ENCODE measurements at regions not wholly inside any gene's neighbourhood (a gene's known extent, or its start where the extent isn't known, plus 50 kb on each side); places are given as distances from the start of the nearest gene placed in this dataset.

DNA sequence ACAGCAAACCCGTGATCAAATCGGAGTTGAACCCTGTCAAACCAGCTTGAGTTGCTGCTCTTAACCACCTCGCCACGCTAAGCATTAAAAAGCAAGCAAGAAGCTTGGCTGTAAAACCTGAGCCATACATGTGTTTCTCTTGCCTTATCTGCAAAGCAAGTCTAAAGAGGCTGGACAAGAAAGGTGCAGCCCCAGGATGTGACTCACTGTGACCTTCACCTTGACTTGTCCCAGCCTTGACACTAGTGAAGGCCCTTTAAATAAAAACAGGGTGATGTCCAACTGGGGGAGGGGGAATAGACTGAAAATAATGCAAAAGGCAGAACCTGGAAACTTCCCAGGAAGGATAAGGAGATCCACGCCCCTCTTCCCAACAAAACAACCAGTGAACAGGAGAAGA, 127.6 kb upstream of the NPAS2 start:
- no peak overlapping the region for H3K4me3 ChIP-seq (ENCODE audit: low read length)
- DNase-seq (ENCODE audit: low read depth), result no peak
- TF ChIP-seq, protein P1, sequence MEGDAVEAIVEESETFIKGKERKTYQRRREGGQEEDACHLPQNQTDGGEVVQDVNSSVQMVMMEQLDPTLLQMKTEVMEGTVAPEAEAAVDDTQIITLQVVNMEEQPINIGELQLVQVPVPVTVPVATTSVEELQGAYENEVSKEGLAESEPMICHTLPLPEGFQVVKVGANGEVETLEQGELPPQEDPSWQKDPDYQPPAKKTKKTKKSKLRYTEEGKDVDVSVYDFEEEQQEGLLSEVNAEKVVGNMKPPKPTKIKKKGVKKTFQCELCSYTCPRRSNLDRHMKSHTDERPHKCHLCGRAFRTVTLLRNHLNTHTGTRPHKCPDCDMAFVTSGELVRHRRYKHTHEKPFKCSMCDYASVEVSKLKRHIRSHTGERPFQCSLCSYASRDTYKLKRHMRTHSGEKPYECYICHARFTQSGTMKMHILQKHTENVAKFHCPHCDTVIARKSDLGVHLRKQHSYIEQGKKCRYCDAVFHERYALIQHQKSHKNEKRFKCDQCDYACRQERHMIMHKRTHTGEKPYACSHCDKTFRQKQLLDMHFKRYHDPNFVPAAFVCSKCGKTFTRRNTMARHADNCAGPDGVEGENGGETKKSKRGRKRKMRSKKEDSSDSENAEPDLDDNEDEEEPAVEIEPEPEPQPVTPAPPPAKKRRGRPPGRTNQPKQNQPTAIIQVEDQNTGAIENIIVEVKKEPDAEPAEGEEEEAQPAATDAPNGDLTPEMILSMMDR (conservative IDR thresholded peaks at IDR 0.05; ENCODE audit: low read depth, low read length), result no peak

DNA sequence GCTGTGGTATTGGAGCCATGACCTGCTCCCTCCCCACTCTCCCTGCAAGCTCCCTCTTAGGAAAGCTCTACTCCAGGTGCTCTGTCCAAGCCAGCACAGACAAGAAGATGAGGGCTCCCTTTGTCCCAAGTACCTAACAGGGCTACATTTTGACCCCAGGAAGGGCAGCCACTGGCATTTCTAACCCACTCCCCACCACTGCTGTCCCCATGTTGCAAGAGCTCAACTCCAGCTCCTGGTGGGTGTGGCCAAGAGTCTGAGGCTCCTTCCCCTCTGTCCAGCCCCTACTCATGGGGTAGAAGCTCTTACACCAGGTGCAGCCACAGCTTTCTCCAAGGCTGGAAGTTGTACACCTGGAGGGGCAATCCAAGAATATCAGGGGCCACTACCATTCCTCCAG, 127.0 kb upstream of the NPAS2 start:
- TF ChIP-seq, protein P1 (conservative IDR thresholded peaks at IDR 0.05; ENCODE audit: low read depth, low read length), result no peak
- no peak for DNase-seq (ENCODE audit: low read depth)

DNA sequence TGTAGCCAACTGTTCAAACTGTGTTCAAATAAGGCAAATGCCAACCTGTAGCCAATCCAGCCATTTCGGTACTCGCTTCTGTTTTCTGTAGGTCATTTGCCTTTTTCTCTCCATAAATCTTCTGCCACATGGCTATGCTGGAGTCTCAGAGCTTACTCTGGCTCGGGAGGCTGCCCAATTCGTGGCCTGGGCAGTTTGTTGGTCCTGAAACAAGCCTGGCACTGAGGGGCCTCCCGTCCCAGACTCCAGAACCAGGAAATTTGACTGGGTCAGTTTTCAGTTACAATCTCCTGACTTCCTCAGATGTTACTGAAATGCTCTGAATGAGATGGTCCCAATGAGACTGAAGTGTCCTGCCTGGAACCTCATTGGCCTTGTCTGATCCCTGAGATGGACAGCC, 120.8 kb upstream of the NPAS2 start:
- DNase-seq (ENCODE audit: low read depth), result no peak
- H3K4me3 ChIP-seq (ENCODE audit: low read length), result no peak overlapping the region
- TF ChIP-seq, protein P1 (conservative IDR thresholded peaks at IDR 0.05; ENCODE audit: low read depth, low read length), result no peak

More for the DNA sequence above, 127.0 kb upstream of the NPAS2 start:
- no peak overlapping the region for H3K4me3 ChIP-seq (ENCODE audit: low read length)

DNA sequence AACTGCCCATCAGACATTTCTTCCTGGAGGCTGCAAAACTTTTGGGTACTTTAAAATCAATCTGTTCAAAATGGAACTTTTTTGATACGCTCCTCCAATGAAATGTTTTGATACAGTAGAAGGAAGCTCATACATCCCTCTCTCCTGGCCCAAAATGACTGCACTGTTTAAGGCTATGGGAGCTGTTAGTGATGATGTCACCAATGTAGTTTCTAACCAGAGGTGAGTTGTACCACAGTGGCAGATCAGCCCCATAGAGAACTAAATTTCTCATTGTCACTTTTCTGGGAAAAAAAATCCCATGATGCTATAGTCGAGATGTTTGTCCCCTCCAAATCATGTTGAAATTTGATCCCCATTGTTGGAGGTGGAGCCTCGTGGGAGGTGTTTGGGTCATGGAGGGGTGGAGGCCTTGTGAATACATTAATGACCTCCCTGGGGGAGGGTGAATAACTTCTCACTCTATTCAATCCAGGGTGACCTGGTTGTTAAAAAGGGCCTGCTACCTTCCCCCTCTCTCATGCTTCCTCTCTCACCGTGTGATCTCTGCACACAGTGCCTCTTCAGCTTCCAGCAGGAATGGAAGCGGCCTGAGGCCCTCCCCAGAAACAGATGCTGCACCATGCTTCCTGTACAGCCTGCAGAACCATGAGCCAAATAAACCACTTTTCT, 117.4 kb upstream of the NPAS2 start:
- TF ChIP-seq, protein P1 (conservative IDR thresholded peaks at IDR 0.05; ENCODE audit: low read depth, low read length), result no peak
- DNase-seq (ENCODE audit: low read depth), result no peak
- H3K4me3 ChIP-seq (ENCODE audit: low read length), result no peak overlapping the region

DNA sequence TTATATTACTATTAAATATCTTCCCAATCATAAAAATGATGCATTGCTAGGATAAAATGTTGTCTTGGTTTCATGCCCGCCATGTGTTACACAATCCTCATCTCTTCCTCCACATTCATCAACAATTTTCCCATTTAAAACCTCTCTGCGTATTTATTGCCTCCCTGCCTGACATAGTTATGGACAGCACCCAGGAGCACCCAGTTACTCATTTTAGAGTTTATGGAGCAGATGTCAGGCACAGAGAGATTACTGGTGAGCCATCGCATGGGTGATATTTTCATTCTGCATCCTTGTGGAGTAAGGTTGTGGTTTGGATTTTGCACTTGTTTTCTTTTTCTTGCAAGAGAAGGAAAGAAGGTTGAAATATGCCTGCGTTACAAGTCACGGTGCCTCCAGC, 116.7 kb upstream of the NPAS2 start:
- no peak overlapping the region for H3K4me3 ChIP-seq (ENCODE audit: low read length)
- DNase-seq (ENCODE audit: low read depth), result no peak
- TF ChIP-seq, protein P1 (conservative IDR thresholded peaks at IDR 0.05; ENCODE audit: low read depth, low read length), result no peak

DNA sequence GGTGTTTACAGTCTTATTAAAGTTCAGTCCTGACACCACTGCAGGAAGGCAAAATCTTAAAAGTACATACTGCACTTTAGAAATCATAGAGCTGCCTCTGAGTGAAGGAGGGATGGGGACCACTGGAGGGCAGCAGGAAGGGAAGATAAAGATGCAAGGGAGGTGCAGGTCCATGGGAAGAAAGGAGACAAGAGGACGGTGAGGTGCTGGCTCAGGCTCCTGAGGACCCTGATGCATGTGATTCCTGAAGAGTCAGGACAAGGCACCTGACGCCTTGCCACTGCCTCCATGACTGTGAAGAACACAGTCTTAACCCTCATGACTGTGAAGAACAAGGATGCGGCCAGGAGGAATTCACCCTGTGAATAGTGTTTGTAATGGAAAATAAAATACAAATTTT, 116.2 kb upstream of the NPAS2 start:
- H3K4me3 ChIP-seq (ENCODE audit: low read length), result no peak overlapping the region
- TF ChIP-seq, protein P1 (conservative IDR thresholded peaks at IDR 0.05; ENCODE audit: low read depth, low read length), result peak; percentile 7
- DNase-seq (ENCODE audit: low read depth), result no peak

DNA sequence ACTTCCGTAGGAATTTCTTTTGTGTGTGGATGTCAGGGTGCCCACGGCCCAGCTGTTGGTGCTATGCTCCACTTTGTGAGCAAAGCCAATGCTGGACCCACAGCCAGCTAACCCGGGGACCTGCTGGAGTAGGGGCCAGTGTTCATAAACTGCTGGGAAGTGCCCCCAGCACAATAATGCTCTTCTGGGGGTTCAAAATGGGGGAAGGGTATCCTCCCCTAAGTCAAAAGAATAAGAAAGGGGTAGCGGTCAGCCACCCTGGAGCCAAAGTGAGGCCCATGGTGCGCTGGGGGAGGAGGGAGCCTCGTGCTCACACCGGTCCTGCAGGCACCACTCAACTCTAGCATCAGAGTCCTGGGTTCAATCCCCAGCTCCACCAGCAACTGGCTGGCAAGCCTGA, 115.8 kb upstream of the NPAS2 start:
- TF ChIP-seq, protein P1 (conservative IDR thresholded peaks at IDR 0.05; ENCODE audit: low read depth, low read length), result no peak
- no peak overlapping the region for H3K4me3 ChIP-seq (ENCODE audit: low read length)
- no peak for DNase-seq (ENCODE audit: low read depth)

Measured in retinal pigment epithelial cell (primary cell).